Neural progenitor cell (in vitro differentiated cells): ENCODE measurements at regions not wholly inside any gene's neighbourhood (a gene's known extent, or its start where the extent isn't known, plus 50 kb on each side); places are given as distances from the start of the nearest gene placed in this dataset.

Experiments
- DNase-seq: peaks from one replicate; pipeline ENCODE4 v3.0.0-alpha.2; 2016; ENCODE audit warnings: low spot score
- H2AFZ ChIP-seq: fragments of 200-600 bp; sonication (generic); replicated peaks from 2 replicates; pipeline ENCODE4 v1.6.1; 2016; ENCODE audit warnings: antibody characterized with exemption
- H3F3A ChIP-seq: fragments of 200-600 bp; sonication (generic); 2 replicates; pipeline ENCODE4 v1.6.1; 2016; ENCODE audit warnings: antibody characterized with exemption, low read depth
- H3K27ac ChIP-seq: fragments of 200-600 bp; sonication (generic); 2 replicates; pipeline ENCODE4 v1.5.1; 2016; ENCODE audit warnings: mild to moderate bottlenecking
- H3K27me3 ChIP-seq: fragments of 200-600 bp; sonication (generic); 2 replicates; pipeline ENCODE4 v1.6.1; 2016; ENCODE audit warnings: mild to moderate bottlenecking, moderate library complexity
- H3K36me3 ChIP-seq: fragments of 200-600 bp; sonication (generic); 2 replicates; pipeline ENCODE4 v1.5.1; 2016
- H3K4me1 ChIP-seq: fragments of 200-600 bp; sonication (generic); 2 replicates; pipeline ENCODE4 v1.6.1; 2016; ENCODE audit warnings: mixed run types
- H3K4me2 ChIP-seq: fragments of 200-600 bp; sonication (generic); 2 replicates; pipeline ENCODE4 v1.6.1; 2016
- H3K4me3 ChIP-seq: fragments of 200-600 bp; sonication (generic); 2 replicates; pipeline ENCODE4 v1.5.1; 2016
- H3K79me2 ChIP-seq: fragments of 200-600 bp; sonication (generic); 2 replicates; pipeline ENCODE4 v1.6.1; 2016; ENCODE audit warnings: low read depth
- H3K9ac ChIP-seq: fragments of 200-600 bp; sonication (generic); 2 replicates; pipeline ENCODE4 v1.6.1; 2016
- H3K9me3 ChIP-seq: fragments of 200-600 bp; sonication (generic); 2 replicates; pipeline ENCODE4 v1.5.1; 2016; ENCODE audit warnings: low read depth
- H4K20me1 ChIP-seq: fragments of 200-600 bp; sonication (generic); 2 replicates; pipeline ENCODE4 v1.6.1; 2016; ENCODE audit warnings: low read depth
- H3K27ac Mint-ChIP-seq: 3 replicates; pipeline ENCODE4 v1.8.0; 2021; ENCODE audit warnings: mixed read lengths
- H3K27me3 Mint-ChIP-seq: 2 replicates; pipeline ENCODE4 v1.8.0; 2022; ENCODE audit warnings: low read depth, mild to moderate bottlenecking, inconsistent platforms, moderate library complexity, mixed read lengths; ENCODE audit not compliant: insufficient read depth
- H3K36me3 Mint-ChIP-seq: 3 replicates; pipeline ENCODE4 v1.8.0; 2021; ENCODE audit warnings: mixed read lengths
- H3K4me1 Mint-ChIP-seq: 3 replicates; pipeline ENCODE4 v1.8.0; 2021; ENCODE audit warnings: mixed read lengths
- H3K4me3 Mint-ChIP-seq: 3 replicates; pipeline ENCODE4 v1.8.0; 2021; ENCODE audit warnings: mild to moderate bottlenecking, moderate library complexity, mixed read lengths
- H3K9me3 Mint-ChIP-seq: 3 replicates; pipeline ENCODE4 v1.8.0; 2020; ENCODE audit warnings: mixed read lengths
- CTCF ChIP-seq: fragments of 200-600 bp; sonication (generic); IDR thresholded peaks from 2 replicates; pipeline ENCODE4 v1.5.1; 2017; ENCODE audit warnings: antibody characterized with exemption, mild to moderate bottlenecking
- EZH2 ChIP-seq: fragments of 200-600 bp; sonication (generic); IDR thresholded peaks from 2 replicates; pipeline ENCODE4 v1.6.1; 2017; ENCODE audit warnings: antibody characterized with exemption, mild to moderate bottlenecking, moderate library complexity
- EZH2phosphoT487 ChIP-seq: fragments of 200-600 bp; sonication (generic); IDR thresholded peaks from 2 replicates; pipeline ENCODE4 v1.6.1; 2017; ENCODE audit warnings: antibody characterized with exemption

- Histone ChIP-seq H3K27me3 (no peaks in the 10 kb centered on the region), H3K4me2 (no peak overlapping the region), H3K4me3 (no peak overlapping the region), H3K9me3 (no peaks in the 10 kb centered on the region), H3K27ac (no peak overlapping the region), H3K4me1 (peaks cover 5% of the 10 kb centered on the region), H3K36me3 (no peaks in the 10 kb centered on the region), H2AFZ (peak overlapping the region; percentile 30), H3K9ac (no peak overlapping the region), H4K20me1 (no peaks in the 10 kb centered on the region), H3K79me2 (no peaks in the 10 kb centered on the region), H3F3A (no peaks in the 10 kb centered on the region)
- H3K4me1 Mint-ChIP-seq = peaks cover 9% of the 10 kb centered on the region
- H3K27me3 Mint-ChIP-seq = no peaks in the 10 kb centered on the region
- DNase-seq = no peak
- no peaks in the 10 kb centered on the region for H3K9me3 Mint-ChIP-seq
- H3K27ac Mint-ChIP-seq = peak overlapping the region; percentile 6
- no peak for TF ChIP-seq EZH2
- no peak for TF ChIP-seq CTCF
- no peak for TF ChIP-seq EZH2phosphoT487
- H3K4me3 Mint-ChIP-seq = peak overlapping the region; percentile 13
- no peaks in the 10 kb centered on the region for H3K36me3 Mint-ChIP-seq
Observed at GRCh38 chr6:148271711-148272439, 70.8 kb upstream of the SASH1 start.

GRCh38 chr6:148272597-148272996 is 70.0 kb upstream of the SASH1 start:
- Mint-ChIP-seq H3K4me1 (peaks cover 9% of the 10 kb centered on the region), H3K27me3 (no peaks in the 10 kb centered on the region), H3K4me3 (no peak overlapping the region), H3K36me3 (no peaks in the 10 kb centered on the region), H3K27ac (no peak overlapping the region), H3K9me3 (no peaks in the 10 kb centered on the region)
- no peak for DNase-seq
- no peak overlapping the region for H2AFZ ChIP-seq
- no peak overlapping the region for H3K4me3 ChIP-seq
- no peaks in the 10 kb centered on the region for H3K36me3 ChIP-seq
- H3K9ac ChIP-seq = no peak overlapping the region
- H3K27me3 ChIP-seq = no peaks in the 10 kb centered on the region
- no peaks in the 10 kb centered on the region for H3K79me2 ChIP-seq
- H4K20me1 ChIP-seq = no peaks in the 10 kb centered on the region
- H3K4me2 ChIP-seq = no peak overlapping the region
- no peak overlapping the region for H3K27ac ChIP-seq
- TF ChIP-seq EZH2 (no peak), CTCF (no peak), EZH2phosphoT487 (no peak)
- no peaks in the 10 kb centered on the region for H3F3A ChIP-seq
- H3K4me1 ChIP-seq = peaks cover 5% of the 10 kb centered on the region
- no peaks in the 10 kb centered on the region for H3K9me3 ChIP-seq

- no peak for TF ChIP-seq EZH2
- no peak overlapping the region for H3K4me3 Mint-ChIP-seq
- no peak for DNase-seq
- no peak overlapping the region for H3K27ac ChIP-seq
- no peaks in the 10 kb centered on the region for H3K79me2 ChIP-seq
- H2AFZ ChIP-seq = peak overlapping the region; percentile 66
- no peaks in the 10 kb centered on the region for H3K36me3 Mint-ChIP-seq
- no peaks in the 10 kb centered on the region for H4K20me1 ChIP-seq
- no peak overlapping the region for H3K27ac Mint-ChIP-seq
- no peaks in the 10 kb centered on the region for H3K9me3 Mint-ChIP-seq
- no peaks in the 10 kb centered on the region for H3K27me3 ChIP-seq
- H3K4me3 ChIP-seq = no peak overlapping the region
- H3K9me3 ChIP-seq = no peaks in the 10 kb centered on the region
- peaks cover 5% of the 10 kb centered on the region for H3K4me1 ChIP-seq
- H3K27me3 Mint-ChIP-seq = no peaks in the 10 kb centered on the region
- no peak overlapping the region for H3K9ac ChIP-seq
- no peak overlapping the region for H3K4me2 ChIP-seq
- no peaks in the 10 kb centered on the region for H3F3A ChIP-seq
- H3K36me3 ChIP-seq = no peaks in the 10 kb centered on the region
- H3K4me1 Mint-ChIP-seq = peaks cover 9% of the 10 kb centered on the region
Observed at GRCh38 chr6:148273962-148274752, 68.5 kb upstream of the SASH1 start.

- Histone ChIP-seq H3K27ac (no peak overlapping the region), H3K36me3 (no peaks in the 10 kb centered on the region), H3K4me2 (no peak overlapping the region), H3K4me3 (no peak overlapping the region), H3K4me1 (peaks cover 5% of the 10 kb centered on the region), H3K79me2 (no peaks in the 10 kb centered on the region), H2AFZ (no peak overlapping the region), H3F3A (no peaks in the 10 kb centered on the region), H3K9me3 (no peaks in the 10 kb centered on the region), H4K20me1 (no peaks in the 10 kb centered on the region), H3K27me3 (no peaks in the 10 kb centered on the region), H3K9ac (no peak overlapping the region)
- Mint-ChIP-seq H3K27ac (no peak overlapping the region), H3K27me3 (no peaks in the 10 kb centered on the region), H3K36me3 (no peaks in the 10 kb centered on the region), H3K4me3 (no peak overlapping the region), H3K9me3 (no peaks in the 10 kb centered on the region), H3K4me1 (peaks cover 9% of the 10 kb centered on the region)
- no peak for DNase-seq
- TF ChIP-seq EZH2phosphoT487 = no peak
- TF ChIP-seq EZH2 = no peak
- no peak for TF ChIP-seq CTCF
Observed at GRCh38 chr6:148274809-148275208, 67.8 kb upstream of the SASH1 start.
